PC-3 (cell line): ENCODE measurements at regions not wholly inside any gene's neighbourhood (a gene's known extent, or its start where the extent isn't known, plus 50 kb on each side); places are given as distances from the start of the nearest gene placed in this dataset.

Experiments
- ATAC-seq: fragments of 200-7000 bp; cut with Tn5 transposase; 2 replicates; pipeline ENCODE4 v1.9.1; 2020; ENCODE audit warnings: mild to moderate bottlenecking, moderate library complexity
- BruUV-seq: library from RNA; stranded (reverse); fragments of 400-500 nt; replicated peaks from 2 replicates; lab custom pipeline; 2021; lab: Mats Ljungman, UMichigan
- CTCF ChIA-PET: fragments of 300-600 bp; sonication (Branson Sonifier 250); formaldehyde crosslinking; loops from one replicate; lab custom pipeline; 2022; ENCODE audit warnings: antibody characterized with exemption; lab: Charles Lee
- POLR2A ChIA-PET: fragments of 300-600 bp; sonication (Branson Sonifier 250); formaldehyde crosslinking; loops from one replicate; lab custom pipeline; 2022; ENCODE audit warnings: antibody characterized with exemption; ENCODE audit not compliant: unreplicated experiment; lab: Charles Lee
- DNase-seq: peaks from one replicate; pipeline ENCODE4 v3.0.0-alpha.2; 2015
- H2AFZ ChIP-seq: fragments of 300-600 bp; sonication (generic); 2 replicates; pipeline ENCODE4 v1.6.0; 2016; ENCODE audit warnings: antibody characterized with exemption, low read length
- H3F3A ChIP-seq: fragments of 300-600 bp; sonication (generic); one replicate; pipeline ENCODE4 v1.6.0; 2017; ENCODE audit warnings: antibody characterized with exemption, low read length, control low read depth, mild to moderate bottlenecking; ENCODE audit not compliant: unreplicated experiment
- H3K27ac ChIP-seq: fragments of 300-600 bp; sonication (generic); 2 replicates; pipeline ENCODE4 v1.5.1; 2016; ENCODE audit warnings: mild to moderate bottlenecking, low read length
- H3K27me3 ChIP-seq: fragments of 300-600 bp; sonication (generic); 2 replicates; pipeline ENCODE4 v1.6.1; 2016; ENCODE audit warnings: low read length, mixed read lengths
- H3K36me3 ChIP-seq: fragments of 300-600 bp; sonication (generic); 2 replicates; pipeline ENCODE4 v1.6.1; 2016; ENCODE audit warnings: low read depth, mixed run types, low read length, mixed read lengths
- H3K4me1 ChIP-seq: fragments of 300-600 bp; sonication (generic); 2 replicates; pipeline ENCODE4 v1.5.1; 2016; ENCODE audit warnings: low read length; ENCODE audit not compliant: insufficient read depth
- H3K4me2 ChIP-seq: fragments of 300-600 bp; sonication (generic); 2 replicates; pipeline ENCODE4 v1.6.0; 2016; ENCODE audit warnings: low read length
- H3K4me3 ChIP-seq: fragments of 300-600 bp; sonication (generic); 2 replicates; pipeline ENCODE4 v1.5.1; 2016; ENCODE audit warnings: mild to moderate bottlenecking, low read length, mixed read lengths
- H3K79me2 ChIP-seq: fragments of 300-600 bp; sonication (generic); 2 replicates; pipeline ENCODE4 v1.6.1; 2017; ENCODE audit warnings: low read length, mixed read lengths
- H3K9ac ChIP-seq: fragments of 300-600 bp; sonication (generic); 2 replicates; pipeline ENCODE4 v1.6.0; 2016; ENCODE audit warnings: mild to moderate bottlenecking, low read length
- H3K9me2 ChIP-seq: fragments of 300-600 bp; sonication (generic); replicated peaks from 2 replicates; pipeline ENCODE4 v1.6.1; 2016; ENCODE audit warnings: mixed run types, low read length, mixed read lengths
- H3K9me3 ChIP-seq: fragments of 300-600 bp; sonication (generic); 2 replicates; pipeline ENCODE4 v1.6.1; 2016; ENCODE audit warnings: low read length, mixed read lengths
- H4K20me1 ChIP-seq: fragments of 300-600 bp; sonication (generic); 2 replicates; pipeline ENCODE4 v1.6.1; 2016; ENCODE audit warnings: low read length, mixed read lengths
- EZH2 ChIP-seq: fragments of 300-600 bp; sonication (generic); IDR thresholded peaks from one replicate; pipeline ENCODE4 v1.6.1; 2017; ENCODE audit warnings: antibody characterized with exemption, mild to moderate bottlenecking, low read length; ENCODE audit not compliant: unreplicated experiment
- EZH2phosphoT487 ChIP-seq: fragments of 300-600 bp; sonication (generic); IDR thresholded peaks from 2 replicates; pipeline ENCODE4 v1.6.1; 2018; ENCODE audit warnings: mild to moderate bottlenecking, antibody characterized with exemption, low read length, borderline replicate concordance
- intact Hi-C: fragments of 100-400 bp; cut with micrococcal nuclease; formaldehyde crosslinking; loops from 2 replicates; pipeline ENCODE4 v1.9.0; 2023
- TF ChIP-seq, protein P1 (sequence below): fragments of 300-600 bp; sonication (generic); conservative IDR thresholded peaks from 2 replicates; pipeline ENCODE4 v1.5.1; 2017; ENCODE audit warnings: antibody characterized with exemption, low read depth, mild to moderate bottlenecking, low read length

DNA sequence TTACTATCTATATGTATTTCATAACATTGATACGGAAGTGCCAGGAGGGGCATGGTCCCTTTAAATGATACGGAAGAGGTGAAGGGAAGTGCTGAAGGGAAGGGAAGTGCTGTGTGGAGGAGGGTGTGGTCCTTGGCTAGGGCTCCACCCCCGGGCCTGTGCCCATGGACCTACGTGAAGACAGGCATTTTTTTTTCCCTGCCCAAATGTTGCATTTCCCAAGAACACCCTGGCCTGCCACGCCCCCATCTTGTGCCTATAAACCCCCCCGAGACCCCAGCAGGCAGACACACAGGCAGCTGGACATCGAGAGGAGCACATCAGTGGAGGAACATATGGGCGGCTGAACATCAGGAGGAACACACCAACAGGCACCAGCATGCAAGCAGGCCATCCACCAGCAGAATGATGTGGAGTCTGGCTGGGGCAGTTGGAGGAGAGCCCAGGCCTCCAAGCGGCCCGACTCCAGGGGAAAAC lies 134.1 kb downstream of the SLC41A2 start:
- Histone ChIP-seq H3K27ac (no peak overlapping the region), H3K36me3 (no peaks in the 10 kb centered on the region), H3K79me2 (no peaks in the 10 kb centered on the region), H3K9ac (no peak overlapping the region), H3K9me3 (no peaks in the 10 kb centered on the region), H3K4me3 (no peak overlapping the region), H3K4me2 (no peak overlapping the region), H4K20me1 (no peaks in the 10 kb centered on the region), H2AFZ (no peak overlapping the region), H3K9me2 (no peaks in the 10 kb centered on the region), H3K4me1 (no peaks in the 10 kb centered on the region), H3K27me3 (no peaks in the 10 kb centered on the region), H3F3A (no peaks in the 10 kb centered on the region)
- ATAC-seq (peak; percentile 27; the same call in 1 of the 2 replicates), DNase-seq (peak; percentile 19)
- intact Hi-C loops = no loop called here
- TF ChIP-seq EZH2phosphoT487 (no peak), EZH2 (no peak)
- TF ChIP-seq, protein P1, sequence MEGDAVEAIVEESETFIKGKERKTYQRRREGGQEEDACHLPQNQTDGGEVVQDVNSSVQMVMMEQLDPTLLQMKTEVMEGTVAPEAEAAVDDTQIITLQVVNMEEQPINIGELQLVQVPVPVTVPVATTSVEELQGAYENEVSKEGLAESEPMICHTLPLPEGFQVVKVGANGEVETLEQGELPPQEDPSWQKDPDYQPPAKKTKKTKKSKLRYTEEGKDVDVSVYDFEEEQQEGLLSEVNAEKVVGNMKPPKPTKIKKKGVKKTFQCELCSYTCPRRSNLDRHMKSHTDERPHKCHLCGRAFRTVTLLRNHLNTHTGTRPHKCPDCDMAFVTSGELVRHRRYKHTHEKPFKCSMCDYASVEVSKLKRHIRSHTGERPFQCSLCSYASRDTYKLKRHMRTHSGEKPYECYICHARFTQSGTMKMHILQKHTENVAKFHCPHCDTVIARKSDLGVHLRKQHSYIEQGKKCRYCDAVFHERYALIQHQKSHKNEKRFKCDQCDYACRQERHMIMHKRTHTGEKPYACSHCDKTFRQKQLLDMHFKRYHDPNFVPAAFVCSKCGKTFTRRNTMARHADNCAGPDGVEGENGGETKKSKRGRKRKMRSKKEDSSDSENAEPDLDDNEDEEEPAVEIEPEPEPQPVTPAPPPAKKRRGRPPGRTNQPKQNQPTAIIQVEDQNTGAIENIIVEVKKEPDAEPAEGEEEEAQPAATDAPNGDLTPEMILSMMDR = no peak
- POLR2A ChIA-PET = no interaction called here
- no TSS peak for BruUV-seq
- CTCF ChIA-PET = no interaction called here

DNA sequence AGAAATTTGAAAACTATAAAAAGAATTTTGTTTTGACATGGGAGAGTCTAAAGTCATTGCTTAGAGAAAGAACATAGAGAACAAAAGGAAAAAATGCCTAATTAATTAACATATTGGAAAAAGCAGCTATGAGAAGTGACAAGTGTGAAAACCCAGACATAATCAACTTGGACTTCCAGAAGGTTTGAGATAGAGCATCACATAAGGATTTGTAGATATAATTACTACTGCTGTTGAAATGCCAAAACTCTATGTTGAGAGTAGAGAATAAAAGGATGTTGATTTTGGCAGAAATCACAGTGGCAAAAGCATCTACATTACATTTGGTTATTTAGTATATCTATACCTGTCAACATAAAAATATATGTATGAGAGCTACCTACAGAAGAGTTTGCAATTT lies 135.1 kb downstream of the SLC41A2 start:
- ChIA-PET CTCF (no interaction called here), POLR2A (no interaction called here)
- Histone ChIP-seq H3K9ac (no peak overlapping the region), H3K9me3 (no peaks in the 10 kb centered on the region), H3K4me3 (no peak overlapping the region), H3K9me2 (no peaks in the 10 kb centered on the region), H3K36me3 (no peaks in the 10 kb centered on the region), H4K20me1 (no peaks in the 10 kb centered on the region), H2AFZ (no peak overlapping the region), H3K27ac (no peak overlapping the region), H3K27me3 (no peaks in the 10 kb centered on the region), H3K4me1 (no peaks in the 10 kb centered on the region), H3K4me2 (no peak overlapping the region), H3K79me2 (no peaks in the 10 kb centered on the region), H3F3A (no peaks in the 10 kb centered on the region)
- intact Hi-C loops = no loop called here
- no peak for ATAC-seq
- TF ChIP-seq EZH2phosphoT487 (no peak), EZH2 (no peak)
- TF ChIP-seq, protein P1 = no peak
- no peak for DNase-seq
- no TSS peak for BruUV-seq

- CTCF ChIA-PET = no interaction called here
- H4K20me1 ChIP-seq = no peaks in the 10 kb centered on the region
Measured at GRCh38 chr12:104816845-104817503, 141.1 kb downstream of the SLC41A2 start.

More at GRCh38 chr12:104816845-104817503, 141.1 kb downstream of the SLC41A2 start:
- no peaks in the 10 kb centered on the region for H3K27me3 ChIP-seq
- no peaks in the 10 kb centered on the region for H3K36me3 ChIP-seq
- H3K9ac ChIP-seq = no peak overlapping the region
- H2AFZ ChIP-seq = no peak overlapping the region
- DNase-seq = peak; percentile 48
- no peaks in the 10 kb centered on the region for H3K79me2 ChIP-seq
- no peaks in the 10 kb centered on the region for H3K9me2 ChIP-seq
- no peak overlapping the region for H3K4me2 ChIP-seq
- no peaks in the 10 kb centered on the region for H3K4me1 ChIP-seq
- ATAC-seq = peak; percentile 65
- intact Hi-C loops = no loop called here
- H3F3A ChIP-seq = no peaks in the 10 kb centered on the region
- TF ChIP-seq EZH2 = no peak
- no peak for TF ChIP-seq EZH2phosphoT487
- TF ChIP-seq, protein P1 = no peak
- H3K4me3 ChIP-seq = no peak overlapping the region
- H3K27ac ChIP-seq = no peak overlapping the region
- no TSS peak for BruUV-seq
- no peaks in the 10 kb centered on the region for H3K9me3 ChIP-seq
- POLR2A ChIA-PET = no interaction called here
